ENCODE measurements at regions not wholly inside any gene's neighbourhood (a gene's known extent, or its start where the extent isn't known, plus 50 kb on each side); places are given as distances from the start of the nearest gene placed in this dataset.

GRCh38 chr5:89899559-89899958, 510.0 kb downstream of the CETN3 start:
- DNase-seq (ENCODE audit: low read depth in 2 of 2), result no peak
- TF ChIP-seq CTCF (IDR thresholded peaks at IDR 0.05; ENCODE audit: low read depth, low read length), result no peak
- no peak overlapping the region for H3K4me3 ChIP-seq (replicated peaks in 1 of 2; ENCODE audit: low read depth in 2 of 2, low read length in 2 of 2)

- no peak for TF ChIP-seq CTCF (IDR thresholded peaks at IDR 0.05; ENCODE audit: low read depth, low read length)
- H3K4me3 ChIP-seq (replicated peaks in 1 of 2; ENCODE audit: low read depth in 2 of 2, low read length in 2 of 2), result no peak overlapping the region
- no peak for DNase-seq (ENCODE audit: low read depth in 2 of 2)
These were observed 516.0 kb downstream of the CETN3 start for GRCh38 chr5:89893546-89893945.

DNA sequence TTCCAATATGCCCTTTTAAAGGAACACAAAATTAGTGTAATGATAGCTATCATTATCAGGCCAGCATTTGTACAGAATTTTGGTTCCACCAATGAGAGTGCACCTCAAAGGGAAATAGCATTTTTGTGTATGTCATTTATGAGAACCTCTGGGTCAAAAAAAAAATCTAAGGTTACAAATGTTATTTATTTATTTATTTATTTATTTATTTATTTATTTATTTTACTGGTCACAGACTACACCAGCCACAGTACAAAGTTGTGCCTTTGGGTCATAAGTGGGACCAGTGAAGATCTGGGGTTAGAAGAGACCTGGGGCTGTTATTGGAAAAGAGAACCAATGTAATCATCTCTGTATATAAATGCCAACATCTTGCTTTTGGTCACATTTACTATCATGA, 523.9 kb downstream of the CETN3 start:
- no peak overlapping the region for H3K4me3 ChIP-seq (replicated peaks in 1 of 2; ENCODE audit: low read depth in 2 of 2, low read length in 2 of 2)
- TF ChIP-seq CTCF (IDR thresholded peaks at IDR 0.05; ENCODE audit: low read depth, low read length), result no peak
- DNase-seq (ENCODE audit: low read depth in 2 of 2), result no peak

DNA sequence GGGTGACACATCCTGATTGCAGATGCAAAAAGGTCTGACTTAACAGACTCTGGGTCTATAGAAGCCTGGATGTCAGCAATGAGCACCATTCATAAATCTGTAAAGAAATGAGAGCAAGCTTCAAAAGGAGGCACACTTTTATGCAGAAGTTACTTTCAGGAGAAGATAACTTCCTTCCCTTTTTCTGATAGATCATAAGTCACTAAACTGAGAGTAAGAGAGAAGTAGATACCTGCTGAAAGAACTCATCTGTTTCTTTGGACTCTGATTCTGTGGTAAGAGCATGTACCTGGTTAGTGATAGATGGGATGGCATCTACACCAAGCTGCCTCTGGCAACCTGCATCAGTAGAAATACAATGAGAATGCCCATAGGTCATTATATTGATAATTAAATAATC, 525.6 kb downstream of the CETN3 start:
- H3K4me3 ChIP-seq (replicated peaks in 1 of 2; ENCODE audit: low read depth in 2 of 2, low read length in 2 of 2), result no peak overlapping the region
- TF ChIP-seq CTCF (IDR thresholded peaks at IDR 0.05; ENCODE audit: low read depth, low read length), result no peak

DNA sequence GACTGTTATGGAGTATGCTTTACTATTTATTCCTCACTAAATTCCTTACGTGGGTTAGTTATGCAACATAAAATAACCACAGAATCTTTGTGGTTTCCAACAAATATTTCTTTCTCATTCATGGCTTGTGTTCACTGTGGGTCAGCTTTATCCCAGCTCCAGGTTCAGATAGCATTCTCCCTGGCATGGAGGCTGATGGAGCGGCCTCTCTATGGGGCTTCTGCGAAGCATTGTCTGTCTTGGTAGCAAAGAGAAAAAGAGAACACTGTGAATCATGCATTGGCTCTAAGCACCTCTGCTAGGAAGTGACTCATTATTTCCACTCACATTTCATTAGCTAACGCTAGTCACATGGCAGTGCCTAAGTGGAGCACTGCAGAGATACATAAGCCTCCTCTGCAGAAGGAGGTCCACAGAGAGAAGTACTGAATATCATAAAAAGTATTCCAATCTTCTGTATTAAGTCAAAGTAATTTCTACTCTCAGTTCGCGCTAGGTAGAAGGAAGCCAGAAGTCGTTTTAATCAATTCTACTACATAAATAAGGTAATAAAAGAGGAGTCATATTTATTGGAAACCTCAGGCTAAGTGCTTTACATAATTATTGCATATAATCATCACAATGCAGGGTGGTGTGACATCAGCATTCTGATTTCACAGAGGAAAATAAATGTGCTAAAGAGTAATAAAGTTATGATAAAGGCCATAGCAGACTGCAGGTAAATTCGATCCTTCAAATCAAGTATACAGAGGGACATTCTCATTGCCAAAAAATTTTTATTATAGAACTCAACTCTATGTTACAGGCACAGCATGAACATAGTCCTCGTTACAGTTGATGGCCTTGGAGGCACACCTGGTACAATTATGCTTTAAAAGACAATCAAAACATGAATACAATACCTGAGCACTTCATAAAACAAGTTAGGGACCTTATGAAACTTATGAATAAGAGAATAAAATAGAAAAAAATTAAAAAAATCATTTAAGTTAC, 531.1 kb downstream of the CETN3 start:
- no peak for TF ChIP-seq CTCF (IDR thresholded peaks at IDR 0.05; ENCODE audit: low read depth, low read length)
- no peak overlapping the region for H3K4me3 ChIP-seq (replicated peaks in 1 of 2; ENCODE audit: low read depth in 2 of 2, low read length in 2 of 2)
- peak; percentile 89 to 92 for DNase-seq (ENCODE audit: low read depth in 2 of 2)

More for the DNA sequence above, 525.6 kb downstream of the CETN3 start:
- no peak for DNase-seq (ENCODE audit: low read depth in 2 of 2)

GRCh38 chr5:89871906-89872305, 537.6 kb downstream of the CETN3 start:
- H3K4me3 ChIP-seq (replicated peaks in 1 of 2; ENCODE audit: low read depth in 2 of 2, low read length in 2 of 2), result no peak overlapping the region
- TF ChIP-seq CTCF (IDR thresholded peaks at IDR 0.05; ENCODE audit: low read depth, low read length), result no peak
- no peak for DNase-seq (ENCODE audit: low read depth in 2 of 2)

All from cardiac fibroblast (primary cell).